CD4-positive, CD25-positive, alpha-beta regulatory T cell (primary cell): ENCODE measurements at regions not wholly inside any gene's neighbourhood (a gene's known extent, or its start where the extent isn't known, plus 50 kb on each side); places are given as distances from the start of the nearest gene placed in this dataset.

ENCODE experiments used
- ATAC-seq, 2 donors: fragments of 150-1000 bp; cut with Tn5 transposase; one replicate each; pipeline ENCODE4 v1.10.0; 2021; ENCODE audit warnings: low read depth in 2 of 2, moderate number of reproducible peaks in 2 of 2, moderate library complexity in 1 of 2
- DNase-seq, 3 donors: peaks; one replicate each; pipeline versions ENCODE4 v3.0.0 to v3.0.0-alpha.2; 2012 to 2022; ENCODE audit warnings: mixed read lengths in 1 of 3
- H3K27ac ChIP-seq: one replicate; pipeline ENCODE4 v1.7.0; 2013; ENCODE audit warnings: mild to moderate bottlenecking, low read length; ENCODE audit not compliant: insufficient read depth, poor library complexity, severe bottlenecking
- H3K27me3 ChIP-seq: one replicate; pipeline ENCODE4 v1.7.0; 2013; ENCODE audit warnings: low read length; ENCODE audit not compliant: control insufficient read depth, insufficient read depth
- H3K36me3 ChIP-seq: one replicate; pipeline ENCODE4 v1.7.0; 2013; ENCODE audit warnings: mild to moderate bottlenecking, low read length, moderate library complexity; ENCODE audit not compliant: control insufficient read depth, insufficient read depth
- H3K4me1 ChIP-seq: 2 replicates; pipeline ENCODE4 v1.7.0; 2013; ENCODE audit warnings: mild to moderate bottlenecking, low read length; ENCODE audit not compliant: insufficient read depth, control insufficient read depth, poor library complexity, severe bottlenecking
- H3K4me3 ChIP-seq: one replicate; pipeline ENCODE4 v1.7.0; 2013; ENCODE audit warnings: low read depth, mild to moderate bottlenecking, low read length, moderate library complexity
- H3K9me3 ChIP-seq, 2 experiments: 1 replicate in 1 of 2; 2 replicates in 1 of 2; pipeline ENCODE4 v1.7.0; 2013; ENCODE audit warnings: low read length in 2 of 2, mild to moderate bottlenecking in 1 of 2, moderate library complexity in 1 of 2; ENCODE audit not compliant: control insufficient read depth in 2 of 2
- H3K27ac Mint-ChIP-seq, 3 donors: one replicate each; pipeline ENCODE4 v1.8.0; 2020 to 2022; ENCODE audit warnings: mild to moderate bottlenecking in 3 of 3, mixed read lengths in 3 of 3, moderate library complexity in 2 of 3
- H3K27me3 Mint-ChIP-seq: one replicate; pipeline ENCODE4 v1.8.0; 2022; ENCODE audit warnings: mild to moderate bottlenecking, mixed read lengths
- H3K36me3 Mint-ChIP-seq: one replicate; pipeline ENCODE4 v1.8.0; 2020; ENCODE audit warnings: mixed read lengths
- H3K4me1 Mint-ChIP-seq, 4 donors: one replicate each; pipeline ENCODE4 v1.8.0; 2020 to 2022; ENCODE audit warnings: mixed read lengths in 4 of 4, mild to moderate bottlenecking in 1 of 4
- H3K4me3 Mint-ChIP-seq, 4 donors: one replicate each; pipeline ENCODE4 v1.8.0; 2020 to 2022; ENCODE audit warnings: mild to moderate bottlenecking in 4 of 4, mixed read lengths in 4 of 4, moderate library complexity in 3 of 4
- H3K9me3 Mint-ChIP-seq, 7 donors: one replicate each; pipeline ENCODE4 v1.8.0; 2020 to 2022; ENCODE audit warnings: mixed read lengths in 7 of 7, mild to moderate bottlenecking in 3 of 7, moderate library complexity in 2 of 7

DNA sequence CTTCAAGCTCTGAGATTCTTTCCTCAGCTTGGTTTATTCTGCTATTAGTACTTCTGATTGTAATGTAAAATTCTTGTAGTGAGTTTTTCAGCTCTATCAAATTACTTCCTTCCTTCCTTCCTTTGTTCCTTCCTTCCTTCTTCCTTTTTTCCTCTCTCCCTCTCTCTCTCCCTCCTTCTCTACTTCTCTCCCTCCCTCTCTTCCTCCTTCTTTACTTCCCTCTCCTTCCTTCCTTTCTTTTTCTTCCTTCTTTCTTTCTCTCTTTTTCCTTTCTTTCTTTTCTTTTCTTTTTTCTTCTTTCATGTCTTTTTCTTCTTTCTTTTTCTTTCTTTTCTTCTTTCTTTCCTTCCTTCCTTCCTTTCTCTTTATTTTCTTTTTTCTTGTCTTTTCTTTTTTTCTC is 565.2 kb upstream of the STXBP6 start:
- H3K36me3 ChIP-seq, result no peaks in the 10 kb centered on the region
- no peaks in the 10 kb centered on the region for H3K36me3 Mint-ChIP-seq
- H3K4me1 Mint-ChIP-seq, result no peaks in the 10 kb centered on the region
- peaks cover 9 to 44% (median 14%) of the 10 kb centered on the region in 7 donors for H3K9me3 Mint-ChIP-seq
- H3K27ac Mint-ChIP-seq, result no peak overlapping the region
- no peak overlapping the region for H3K27ac ChIP-seq
- no peaks in the 10 kb centered on the region for H3K4me1 ChIP-seq
- no peak overlapping the region for H3K4me3 Mint-ChIP-seq
- H3K4me3 ChIP-seq, result no peak overlapping the region
- no peak for DNase-seq
- no peak for ATAC-seq
- no peaks in the 10 kb centered on the region for H3K27me3 Mint-ChIP-seq
- no peaks in the 10 kb centered on the region for H3K27me3 ChIP-seq
- H3K9me3 ChIP-seq, result peaks cover 2 to 6% of the 10 kb centered on the region in 2 experiments

DNA sequence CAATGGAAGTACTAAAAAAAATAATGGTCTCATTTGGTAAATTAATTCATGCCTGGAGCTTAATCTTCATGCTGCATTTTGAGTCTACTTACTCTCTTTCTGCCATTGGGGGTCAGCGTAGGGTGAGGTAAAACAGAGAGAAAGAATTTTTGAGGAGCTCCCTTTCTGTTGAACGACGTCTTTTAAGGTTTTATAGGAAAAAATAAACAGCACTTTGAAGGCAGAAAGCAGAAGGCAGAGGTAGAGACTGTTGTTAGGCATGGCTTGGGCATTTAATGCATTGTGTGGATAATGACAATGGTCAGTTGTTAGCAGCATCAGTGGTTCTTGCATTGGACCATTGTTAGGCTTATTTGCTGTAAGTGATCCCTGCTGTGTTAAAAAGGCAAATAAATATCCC is 557.2 kb upstream of the STXBP6 start:
- Mint-ChIP-seq H3K9me3 (peaks cover 0 to 20% (median 7%) of the 10 kb centered on the region in 7 donors), H3K27ac (no peak overlapping the region), H3K27me3 (peaks cover 4% of the 10 kb centered on the region), H3K36me3 (no peaks in the 10 kb centered on the region), H3K4me3 (no peak overlapping the region), H3K4me1 (no peaks in the 10 kb centered on the region)
- H3K9me3 ChIP-seq, result peaks cover 0 to 7% of the 10 kb centered on the region in 2 experiments
- ATAC-seq (no peak), DNase-seq (no peak)
- no peaks in the 10 kb centered on the region for H3K27me3 ChIP-seq
- no peak overlapping the region for H3K4me3 ChIP-seq
- no peaks in the 10 kb centered on the region for H3K36me3 ChIP-seq
- H3K27ac ChIP-seq, result no peak overlapping the region
- no peaks in the 10 kb centered on the region for H3K4me1 ChIP-seq

DNA sequence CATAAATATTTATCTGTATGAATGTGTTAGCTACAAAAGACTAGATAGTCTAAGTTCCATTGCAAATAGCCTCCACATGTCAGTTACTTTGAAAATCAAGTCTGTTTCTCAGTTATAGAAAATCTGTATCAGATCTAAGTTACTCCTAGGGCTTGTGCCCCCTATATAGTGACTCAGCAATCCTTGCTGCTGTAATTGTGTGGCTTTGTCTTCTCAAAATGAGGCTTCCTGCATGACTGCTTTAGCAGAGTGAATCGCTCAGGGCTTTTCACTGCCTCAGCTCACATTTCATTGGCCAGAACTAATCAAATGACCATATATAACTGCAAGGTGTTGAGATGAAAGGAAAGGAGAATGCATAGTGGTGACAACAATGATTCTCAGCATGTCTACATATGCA is 552.2 kb upstream of the STXBP6 start:
- ATAC-seq, result no peak
- Mint-ChIP-seq H3K9me3 (peaks cover 0 to 27% (median 8%) of the 10 kb centered on the region in 7 donors), H3K27ac (no peak overlapping the region), H3K27me3 (peaks cover 4% of the 10 kb centered on the region), H3K36me3 (no peaks in the 10 kb centered on the region), H3K4me3 (no peak overlapping the region), H3K4me1 (no peaks in the 10 kb centered on the region)
- no peaks in the 10 kb centered on the region for H3K4me1 ChIP-seq
- DNase-seq, result no peak
- H3K36me3 ChIP-seq, result no peaks in the 10 kb centered on the region
- no peaks in the 10 kb centered on the region for H3K27me3 ChIP-seq
- H3K4me3 ChIP-seq, result no peak overlapping the region
- peaks cover 0 to 7% of the 10 kb centered on the region in 2 experiments for H3K9me3 ChIP-seq
- no peak overlapping the region for H3K27ac ChIP-seq

DNA sequence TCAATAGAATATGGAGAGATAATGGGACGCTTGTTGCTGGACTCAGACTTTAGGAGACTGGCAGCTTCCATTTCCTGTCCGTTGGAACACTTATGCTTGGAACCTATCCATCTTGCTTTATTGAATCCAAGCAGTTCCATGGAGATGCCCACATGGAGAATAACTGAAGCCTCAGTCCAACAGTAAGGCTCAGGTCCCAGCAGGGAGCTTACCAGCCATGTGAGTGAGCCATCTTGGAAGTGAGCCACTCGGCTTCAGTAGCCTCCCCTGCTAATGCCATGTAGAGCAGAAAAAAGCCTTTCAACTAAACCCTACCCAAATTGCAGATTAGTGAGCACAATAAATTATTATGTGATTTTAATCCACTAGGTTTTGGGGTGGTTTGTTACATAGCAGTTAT is 538.8 kb upstream of the STXBP6 start:
- Histone ChIP-seq H3K4me3 (no peak overlapping the region), H3K36me3 (no peaks in the 10 kb centered on the region), H3K27me3 (no peaks in the 10 kb centered on the region), H3K9me3 (peaks cover 2 to 10% of the 10 kb centered on the region in 2 experiments), H3K27ac (no peak overlapping the region), H3K4me1 (no peaks in the 10 kb centered on the region)
- no peaks in the 10 kb centered on the region for H3K36me3 Mint-ChIP-seq
- ATAC-seq, result no peak
- no peak for DNase-seq
- H3K27ac Mint-ChIP-seq, result no peak overlapping the region
- H3K4me1 Mint-ChIP-seq, result no peaks in the 10 kb centered on the region
- no peak overlapping the region for H3K4me3 Mint-ChIP-seq
- peaks cover 0 to 29% (median 8%) of the 10 kb centered on the region in 7 donors for H3K9me3 Mint-ChIP-seq
- H3K27me3 Mint-ChIP-seq, result no peaks in the 10 kb centered on the region

DNA sequence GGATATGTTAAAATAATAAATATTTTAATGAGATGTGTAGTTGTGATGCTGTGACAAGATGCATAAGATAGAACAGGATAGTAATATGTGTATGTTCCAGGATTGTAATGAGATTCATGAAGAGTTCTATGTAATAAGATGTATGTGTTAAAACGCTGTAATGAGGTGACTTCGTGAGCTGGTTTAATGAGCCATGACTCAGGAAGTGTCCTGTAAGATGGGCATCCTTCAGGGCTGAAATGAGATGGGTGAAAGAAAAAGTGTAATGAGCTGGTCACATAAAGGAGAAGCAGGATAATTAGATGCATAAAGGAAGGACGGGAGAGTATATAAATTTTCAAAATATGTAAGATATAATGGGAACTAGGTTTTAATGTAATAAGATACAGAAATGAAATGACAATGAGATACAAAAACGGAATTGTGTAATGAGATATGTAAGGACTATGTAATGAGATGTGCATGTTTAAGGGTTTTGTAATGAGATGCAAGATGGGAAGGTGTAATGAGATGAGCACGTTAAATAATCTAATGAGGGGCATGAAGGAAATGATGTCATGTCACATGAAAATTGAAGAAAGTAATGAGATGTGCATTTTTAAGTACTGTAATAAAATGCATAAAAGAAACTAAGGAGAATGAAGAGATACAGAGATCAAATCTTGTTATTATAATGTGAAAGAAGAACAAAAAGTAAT is 524.8 kb upstream of the STXBP6 start:
- Mint-ChIP-seq H3K27ac (no peak overlapping the region), H3K36me3 (no peaks in the 10 kb centered on the region), H3K4me1 (no peaks in the 10 kb centered on the region), H3K4me3 (no peak overlapping the region), H3K9me3 (peaks cover 4 to 11% (median 9%) of the 10 kb centered on the region in 7 donors), H3K27me3 (no peaks in the 10 kb centered on the region)
- no peaks in the 10 kb centered on the region for H3K27me3 ChIP-seq
- no peaks in the 10 kb centered on the region for H3K36me3 ChIP-seq
- H3K9me3 ChIP-seq, result no peaks in the 10 kb centered on the region
- H3K4me1 ChIP-seq, result no peaks in the 10 kb centered on the region
- H3K27ac ChIP-seq, result no peak overlapping the region
- no peak for ATAC-seq
- no peak for DNase-seq
- no peak overlapping the region for H3K4me3 ChIP-seq

DNA sequence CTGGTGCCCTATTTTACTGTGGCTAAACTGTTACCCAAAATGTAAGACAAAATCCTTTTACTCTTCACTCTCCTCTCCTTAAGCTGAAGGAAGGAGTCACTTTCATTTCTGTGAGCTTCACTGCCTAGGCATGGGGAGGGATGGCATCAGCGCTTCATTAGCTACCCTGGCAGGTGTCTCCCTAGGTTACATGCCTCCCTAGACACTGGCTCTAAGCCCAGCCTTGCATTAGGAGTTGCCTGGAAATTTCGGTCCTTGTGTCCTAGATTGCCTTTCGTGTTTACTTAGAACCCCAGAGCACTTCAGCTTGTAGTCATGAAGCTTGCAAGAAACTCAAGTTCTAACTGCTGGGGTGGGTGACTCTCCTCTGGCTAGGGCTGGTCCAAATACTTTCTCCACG is 520.5 kb upstream of the STXBP6 start:
- Histone ChIP-seq H3K9me3 (no peaks in the 10 kb centered on the region), H3K36me3 (no peaks in the 10 kb centered on the region), H3K4me1 (no peaks in the 10 kb centered on the region), H3K27ac (no peak overlapping the region), H3K4me3 (no peak overlapping the region), H3K27me3 (no peaks in the 10 kb centered on the region)
- DNase-seq (no peak), ATAC-seq (no peak)
- no peaks in the 10 kb centered on the region for H3K27me3 Mint-ChIP-seq
- H3K9me3 Mint-ChIP-seq, result peaks cover 2 to 35% (median 14%) of the 10 kb centered on the region in 7 donors
- H3K4me3 Mint-ChIP-seq, result no peak overlapping the region
- H3K36me3 Mint-ChIP-seq, result no peaks in the 10 kb centered on the region
- H3K4me1 Mint-ChIP-seq, result no peaks in the 10 kb centered on the region
- no peak overlapping the region for H3K27ac Mint-ChIP-seq

DNA sequence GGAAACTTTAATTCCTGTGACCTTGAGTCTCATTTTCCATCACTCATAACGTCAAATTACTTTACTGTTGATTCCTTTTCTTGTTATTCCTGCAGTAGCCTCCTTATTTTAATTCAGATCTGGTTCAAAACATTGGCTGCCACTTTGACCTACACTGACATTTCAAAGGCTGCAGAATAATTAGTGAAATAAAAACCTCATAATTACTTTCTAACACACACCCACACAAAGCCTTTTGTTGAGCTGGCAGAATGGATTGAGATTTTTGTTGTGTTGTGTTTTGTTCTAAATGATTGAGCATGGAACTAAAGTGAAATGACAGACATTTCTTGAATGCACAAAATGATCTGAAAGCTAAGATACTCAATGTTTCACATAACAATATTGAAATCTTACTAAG is 507.5 kb upstream of the STXBP6 start:
- Histone ChIP-seq H3K27ac (no peak overlapping the region), H3K36me3 (no peaks in the 10 kb centered on the region), H3K4me3 (no peak overlapping the region), H3K27me3 (no peaks in the 10 kb centered on the region), H3K4me1 (no peaks in the 10 kb centered on the region), H3K9me3 (no peaks in the 10 kb centered on the region)
- ATAC-seq (no peak), DNase-seq (no peak)
- no peaks in the 10 kb centered on the region for H3K4me1 Mint-ChIP-seq
- H3K36me3 Mint-ChIP-seq, result no peaks in the 10 kb centered on the region
- peaks cover 0 to 15% (median 7%) of the 10 kb centered on the region in 7 donors for H3K9me3 Mint-ChIP-seq
- no peaks in the 10 kb centered on the region for H3K27me3 Mint-ChIP-seq
- no peak overlapping the region for H3K4me3 Mint-ChIP-seq
- no peak overlapping the region for H3K27ac Mint-ChIP-seq

DNA sequence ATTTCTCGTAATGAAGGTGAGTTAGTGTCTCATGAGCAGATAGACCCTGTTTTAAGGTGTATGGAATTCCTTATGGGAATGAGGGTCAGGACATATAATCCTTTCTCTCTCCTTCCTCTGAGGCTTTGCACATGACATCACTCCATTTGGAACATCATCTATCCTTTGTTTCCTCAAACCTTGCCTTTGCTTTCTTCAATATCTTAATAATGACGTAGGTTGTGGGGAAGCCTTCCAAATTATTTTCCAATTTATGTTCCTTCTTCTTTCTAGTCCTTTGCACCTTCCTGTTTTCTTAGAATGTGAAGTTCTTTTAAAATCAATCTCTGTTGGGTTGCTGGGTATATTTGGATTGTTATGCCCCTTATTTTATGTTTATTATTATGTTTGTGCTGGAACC is 502.9 kb upstream of the STXBP6 start:
- Mint-ChIP-seq H3K4me1 (no peaks in the 10 kb centered on the region), H3K27ac (no peak overlapping the region), H3K4me3 (no peak overlapping the region), H3K27me3 (peaks cover 4% of the 10 kb centered on the region), H3K36me3 (no peaks in the 10 kb centered on the region), H3K9me3 (peaks cover 0 to 19% (median 5%) of the 10 kb centered on the region in 7 donors)
- ATAC-seq, result no peak
- Histone ChIP-seq H3K27ac (no peak overlapping the region), H3K36me3 (no peaks in the 10 kb centered on the region), H3K4me3 (no peak overlapping the region), H3K9me3 (no peaks in the 10 kb centered on the region), H3K27me3 (no peaks in the 10 kb centered on the region), H3K4me1 (no peaks in the 10 kb centered on the region)
- no peak for DNase-seq
